GM21529 (cell line): ENCODE measurements at regions not wholly inside any gene's neighbourhood (a gene's known extent, or its start where the extent isn't known, plus 50 kb on each side); places are given as distances from the start of the nearest gene placed in this dataset.

Source experiments
- ATAC-seq: cut with Tn5 transposase; IDR thresholded peaks from one replicate; pipeline ENCODE4 v1.9.1; 2021; ENCODE audit not compliant: unreplicated experiment

DNA sequence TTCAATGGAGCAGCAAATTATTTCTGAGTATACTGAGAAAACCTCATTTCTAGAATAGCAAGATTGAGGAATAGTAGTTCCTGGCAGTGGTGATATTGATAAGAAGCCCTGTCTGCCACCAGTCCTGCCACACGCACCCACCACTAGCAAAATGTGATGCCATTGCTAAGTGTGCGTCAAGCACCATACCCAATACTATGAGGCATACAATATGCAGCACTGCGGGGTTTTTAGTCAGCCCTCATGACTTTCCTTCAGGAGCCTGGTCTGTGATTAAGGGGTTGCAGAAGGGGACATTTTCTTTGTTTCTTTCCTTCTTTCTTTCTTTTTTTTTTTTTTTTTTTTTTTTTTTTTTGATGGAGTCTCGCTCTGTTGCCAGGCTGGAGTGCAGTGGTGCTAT is 128.7 kb upstream of the USP38 start:
- no peak for ATAC-seq

DNA sequence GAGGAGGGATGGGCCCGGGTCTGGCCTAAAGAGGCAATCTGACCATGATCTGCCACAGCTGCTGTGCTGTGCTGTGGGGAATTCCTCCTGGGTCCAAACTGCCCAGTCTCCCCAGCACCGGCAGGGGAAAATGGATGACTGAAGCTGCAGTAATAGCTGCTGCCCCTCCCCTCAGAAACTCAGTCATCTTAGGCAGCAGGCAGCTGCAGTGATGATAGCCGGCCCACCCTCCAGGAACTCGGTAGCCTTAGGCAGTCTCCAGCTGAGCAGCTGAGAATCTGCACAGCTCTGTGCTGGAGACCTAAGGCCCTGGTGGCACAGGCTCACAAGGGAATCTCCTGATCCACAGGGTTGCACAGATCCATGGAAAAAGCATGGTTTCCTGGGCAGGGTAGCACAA is 113.4 kb upstream of the USP38 start:
- no peak for ATAC-seq

DNA sequence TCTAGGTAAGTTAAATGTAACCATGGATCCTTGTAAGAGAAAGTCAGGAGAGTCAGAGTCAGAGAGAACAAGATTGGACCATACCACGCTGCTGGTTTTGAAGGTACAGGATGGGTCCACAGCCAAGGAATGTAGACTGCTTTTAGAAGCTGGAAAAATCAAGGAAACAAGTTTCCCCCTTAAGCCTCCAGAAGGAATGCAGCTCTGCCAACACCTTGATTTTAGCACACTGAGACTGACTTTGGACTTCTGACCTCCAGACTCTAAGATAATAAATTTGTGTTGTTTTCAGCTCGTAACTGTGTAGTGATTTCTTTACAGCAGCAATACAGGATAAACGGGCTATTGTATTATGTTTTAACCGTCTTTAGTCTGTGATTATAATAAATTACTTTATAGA is 108.0 kb upstream of the USP38 start:
- no peak for ATAC-seq

DNA sequence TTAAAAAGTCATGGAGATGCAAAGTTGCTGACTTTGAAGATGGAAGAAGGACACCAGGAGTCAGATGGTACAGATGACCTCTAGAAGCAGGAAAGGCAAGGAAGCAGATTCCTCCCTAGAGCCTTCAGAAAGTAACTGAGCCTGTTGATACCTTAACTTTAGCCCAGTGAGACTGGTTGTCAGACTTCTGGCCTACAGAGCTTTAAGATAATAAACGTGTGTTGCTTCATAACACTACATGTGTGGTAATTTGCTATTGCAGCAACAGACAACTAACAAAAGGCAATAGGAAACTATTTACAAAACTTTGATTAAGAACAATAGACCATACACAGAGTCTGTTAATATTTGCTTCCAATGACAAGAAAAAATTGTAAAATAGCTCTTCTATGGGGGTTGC is 102.0 kb upstream of the USP38 start:
- no peak for ATAC-seq

DNA sequence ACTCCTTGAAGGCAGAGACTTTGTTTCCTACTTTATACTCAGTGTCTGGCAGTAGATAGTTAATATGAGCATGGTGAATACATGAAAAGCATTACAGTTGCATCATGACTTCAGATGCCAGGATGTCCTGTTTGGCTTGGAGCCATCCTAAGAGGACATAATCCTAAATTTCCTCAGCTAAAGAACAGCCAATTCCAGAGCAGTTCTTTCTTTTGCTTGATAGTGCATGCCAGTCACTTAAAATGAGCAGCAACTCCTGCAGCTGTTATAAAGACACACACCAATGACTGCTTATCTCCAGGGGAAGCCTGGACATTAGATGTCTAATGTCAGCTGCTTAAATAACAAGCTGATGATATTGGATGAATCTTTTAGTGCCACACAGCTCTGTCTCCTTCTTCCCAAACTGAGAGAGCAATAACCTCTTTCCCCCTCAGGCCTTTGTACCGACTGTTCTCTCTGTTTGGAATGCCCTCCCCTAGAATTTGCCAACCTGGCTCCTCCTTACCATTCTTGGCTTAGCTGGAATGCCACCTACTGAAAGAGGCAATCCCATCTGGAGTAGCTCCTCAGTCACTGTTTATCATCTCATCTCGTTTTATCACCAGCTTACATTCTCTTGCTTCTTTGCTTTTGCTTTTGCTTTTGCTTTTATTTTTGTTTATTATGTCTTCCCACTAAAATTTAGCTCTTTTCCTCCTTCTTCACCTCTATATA is 100.8 kb upstream of the USP38 start:
- ATAC-seq = no peak

DNA sequence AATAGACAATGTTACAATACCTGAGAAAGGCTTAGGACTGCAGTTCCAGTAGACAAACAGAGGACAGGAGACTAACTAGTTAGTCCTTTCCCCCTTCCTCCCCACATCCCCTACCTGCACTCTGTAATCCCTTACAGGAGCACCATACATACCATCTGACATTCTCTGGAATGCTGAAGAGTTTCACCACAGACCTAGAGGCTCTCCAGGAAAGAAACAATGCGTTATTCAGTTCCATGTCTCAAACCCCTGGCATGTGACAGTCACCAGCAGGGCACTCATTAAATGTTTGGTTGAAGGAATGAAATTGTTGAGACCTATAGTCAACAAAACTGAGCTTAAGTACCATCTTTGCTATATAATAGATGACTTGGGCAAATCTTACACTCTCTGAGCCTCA is 100.2 kb upstream of the USP38 start:
- ATAC-seq = no peak

DNA sequence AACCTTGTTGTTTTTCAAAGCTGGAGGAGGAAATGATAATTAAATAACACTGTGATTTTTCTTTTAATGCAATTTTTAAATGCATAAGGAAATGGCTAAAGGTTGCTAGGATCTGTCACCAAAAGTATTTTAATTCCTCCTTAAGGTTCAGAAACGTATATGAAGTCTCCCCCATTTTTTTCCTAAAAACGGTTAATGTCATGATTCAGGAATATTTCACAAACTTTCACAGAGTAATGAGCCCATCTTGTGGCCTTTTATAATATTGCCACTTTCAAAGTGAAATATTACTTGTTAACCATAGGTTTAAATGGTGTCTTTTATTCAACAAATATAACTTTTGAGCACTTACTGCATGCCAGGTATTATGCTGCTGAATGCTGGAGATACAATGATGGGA is 99.5 kb upstream of the USP38 start:
- ATAC-seq = no peak

DNA sequence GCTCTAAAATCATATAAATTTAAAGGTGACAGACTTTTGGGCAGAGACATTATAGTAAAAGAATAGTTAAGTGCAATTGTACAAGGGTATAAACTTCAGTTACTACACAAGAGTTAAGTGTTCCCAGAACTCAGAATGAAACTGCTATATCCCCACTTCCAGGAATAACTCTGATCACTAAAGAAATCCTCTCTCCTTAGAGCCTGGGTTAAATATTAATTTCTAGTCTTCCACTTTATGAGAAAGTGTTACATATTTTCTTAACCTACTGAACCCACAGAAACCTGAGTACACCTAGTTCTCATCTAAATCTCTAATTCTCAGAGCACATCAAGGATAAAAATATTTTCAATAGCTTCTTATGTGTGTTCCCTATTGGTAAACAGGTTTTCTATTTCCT is 99.1 kb upstream of the USP38 start:
- ATAC-seq = no peak

DNA sequence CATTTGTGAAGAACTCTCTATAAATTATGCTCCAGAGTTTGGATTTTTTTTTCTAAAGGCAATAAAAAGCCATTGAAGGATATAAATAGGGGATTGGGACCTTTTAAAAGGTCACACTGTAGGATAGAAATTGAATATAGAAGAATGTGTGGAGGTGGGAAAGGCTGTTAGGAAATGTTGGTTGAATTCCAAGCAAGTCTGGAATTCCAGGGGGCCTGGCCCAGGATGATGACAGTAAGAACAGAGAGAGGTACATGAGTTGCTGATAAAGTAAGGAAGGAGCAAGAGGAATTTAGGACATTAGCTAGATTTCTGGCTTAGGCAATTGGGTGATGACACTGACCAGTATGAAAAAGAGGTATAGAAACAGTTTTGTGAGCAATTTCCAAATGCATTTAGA is 95.4 kb upstream of the USP38 start:
- no peak for ATAC-seq

DNA sequence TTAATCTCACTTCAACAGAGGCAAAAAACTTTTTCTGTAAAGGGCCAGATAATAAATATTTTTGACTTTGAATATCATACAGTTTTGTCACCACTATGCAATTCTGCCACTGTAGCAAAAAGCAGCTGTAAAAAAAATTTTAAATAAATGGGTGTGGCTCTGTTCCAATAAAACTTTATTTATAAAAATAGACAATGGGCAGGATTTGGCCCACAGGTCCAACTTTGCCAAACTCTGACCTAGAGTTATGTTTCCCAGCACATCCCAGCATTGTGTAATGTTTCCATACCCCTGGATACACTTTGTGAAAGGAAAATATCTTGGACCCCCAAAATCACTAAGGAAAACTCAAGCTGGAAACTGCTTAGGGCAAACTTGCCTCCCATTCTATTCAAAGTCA is 94.9 kb upstream of the USP38 start:
- no peak for ATAC-seq

DNA sequence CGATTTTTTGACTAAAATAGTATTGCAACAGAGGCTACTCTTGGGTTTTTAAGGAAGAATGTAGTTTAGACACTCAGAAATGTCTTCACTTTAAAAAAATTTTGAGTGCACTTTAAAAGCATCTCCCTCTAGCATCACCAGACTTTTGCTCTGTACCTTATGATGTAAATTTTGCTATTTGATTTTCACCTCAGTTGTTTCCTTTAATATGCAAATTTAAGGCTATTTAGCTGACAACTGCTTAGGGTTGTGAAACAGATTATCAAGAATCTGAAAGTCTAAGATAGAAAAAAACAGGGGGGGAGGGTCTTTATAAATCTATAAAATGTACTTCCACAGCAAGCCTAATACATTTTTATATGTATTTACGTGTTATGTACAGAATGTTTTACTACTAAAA is 92.9 kb upstream of the USP38 start:
- no peak for ATAC-seq

DNA sequence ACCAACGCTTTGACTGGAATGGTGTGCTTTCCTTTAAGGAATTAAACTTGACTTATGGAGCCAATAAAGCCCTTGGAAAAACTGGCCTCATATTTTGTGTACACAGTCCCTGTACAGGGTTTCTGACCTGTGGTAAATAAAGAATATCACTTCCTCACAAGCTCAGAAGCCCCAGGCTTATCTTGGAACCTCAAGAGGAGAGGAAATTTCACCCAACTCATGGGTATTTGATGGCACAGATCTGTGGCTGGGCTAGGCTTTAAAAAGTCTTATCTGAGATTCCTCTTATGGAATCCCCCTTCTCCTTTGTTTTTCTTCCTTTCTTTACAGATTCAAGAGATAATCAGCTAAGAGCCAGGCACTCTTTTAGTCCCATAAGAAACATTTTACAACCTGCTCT is 89.3 kb upstream of the USP38 start:
- no peak for ATAC-seq

DNA sequence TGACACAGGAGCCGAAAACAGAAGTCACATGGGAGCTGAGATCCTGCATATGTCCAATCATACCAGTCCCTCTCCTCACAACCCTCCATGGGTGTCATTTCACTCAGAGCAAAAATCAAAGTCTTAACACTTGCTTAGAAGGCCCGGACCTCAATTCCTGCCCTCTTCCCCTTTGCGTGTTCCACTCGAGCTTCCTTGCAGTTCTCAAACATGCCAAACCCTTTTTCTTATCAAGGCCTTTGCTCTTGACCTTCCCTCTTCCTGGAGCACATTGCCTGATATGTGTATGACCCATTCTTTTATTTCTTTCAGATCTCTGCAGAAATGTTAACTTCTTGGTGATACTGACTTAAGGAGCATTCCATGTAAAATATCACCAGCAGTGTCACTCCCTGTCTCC is 87.0 kb upstream of the USP38 start:
- no peak for ATAC-seq

DNA sequence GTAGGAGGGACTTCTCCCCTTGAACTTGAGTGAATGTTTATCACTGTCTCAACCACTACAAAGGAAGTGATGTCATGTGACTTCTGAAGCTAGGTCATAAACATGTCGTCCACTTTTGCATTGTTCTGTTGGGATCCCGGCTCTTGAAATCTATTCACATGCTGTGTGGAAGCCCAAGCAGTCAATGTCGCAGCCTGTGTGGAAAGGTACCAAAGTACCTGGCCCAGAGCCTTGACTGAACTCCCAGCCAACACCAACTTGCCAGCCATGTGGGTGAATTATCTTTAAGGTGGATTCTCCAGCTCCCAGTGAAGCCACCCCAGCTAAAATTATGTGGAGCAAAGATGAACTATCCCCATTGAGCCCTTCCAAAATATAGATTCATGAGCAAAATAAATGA is 85.0 kb upstream of the USP38 start:
- ATAC-seq = no peak

DNA sequence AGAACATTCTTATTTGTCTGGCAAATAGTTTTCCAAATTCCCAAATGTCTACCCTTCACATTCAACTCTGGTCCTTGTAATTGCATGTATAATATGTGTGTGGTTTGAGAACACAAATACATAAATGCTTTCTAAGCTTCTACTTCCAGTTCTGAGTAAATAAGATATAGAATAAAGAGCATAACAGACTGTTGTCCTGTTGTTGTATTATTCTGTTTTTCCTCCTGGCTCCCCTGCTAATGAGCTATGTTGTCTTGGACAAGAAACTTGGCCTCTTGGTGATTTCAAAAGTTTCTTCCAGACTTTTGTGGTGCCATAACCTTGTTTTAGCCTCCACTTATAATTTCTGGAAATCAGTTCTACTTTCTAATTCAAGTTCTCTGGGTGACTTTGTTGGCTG is 75.3 kb upstream of the USP38 start:
- ATAC-seq = no peak

DNA sequence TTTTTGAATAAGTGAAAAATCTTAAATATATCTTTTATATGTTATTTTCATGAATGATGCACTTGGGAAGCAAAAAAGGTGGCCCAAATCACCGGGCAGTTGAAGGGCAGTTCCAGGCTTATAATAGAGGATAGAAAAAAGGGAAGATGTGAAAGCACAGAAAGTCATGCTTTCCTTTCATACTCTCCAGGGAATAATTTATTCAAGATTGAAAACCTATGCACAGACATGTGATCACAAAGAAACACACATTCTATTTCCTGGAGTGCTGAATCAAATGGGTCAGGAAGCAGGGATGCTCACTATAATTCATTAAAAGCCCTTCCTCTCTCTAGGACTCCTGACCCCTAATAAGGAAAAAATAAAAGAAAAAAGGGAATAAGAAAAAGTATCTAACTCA is 66.1 kb upstream of the USP38 start:
- ATAC-seq = no peak

DNA sequence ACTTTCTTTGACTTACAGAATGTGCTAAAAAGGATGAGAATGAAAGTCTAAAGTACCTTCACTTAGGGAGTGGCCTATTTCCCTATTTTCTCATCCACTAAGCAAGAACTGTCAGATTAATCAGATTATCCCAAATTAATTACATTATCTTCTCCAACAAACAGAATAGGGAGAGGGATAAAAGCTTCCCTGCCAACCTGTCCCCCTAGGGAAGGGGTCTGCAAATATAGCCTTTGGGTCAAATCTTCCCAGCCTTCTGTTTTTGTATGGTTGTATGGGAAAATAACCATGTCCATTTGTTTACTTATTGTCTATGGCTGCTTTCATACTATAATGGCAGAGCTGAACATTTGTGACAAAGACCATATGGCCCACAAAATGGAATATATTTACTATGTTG is 57.1 kb upstream of the USP38 start:
- no peak for ATAC-seq

DNA sequence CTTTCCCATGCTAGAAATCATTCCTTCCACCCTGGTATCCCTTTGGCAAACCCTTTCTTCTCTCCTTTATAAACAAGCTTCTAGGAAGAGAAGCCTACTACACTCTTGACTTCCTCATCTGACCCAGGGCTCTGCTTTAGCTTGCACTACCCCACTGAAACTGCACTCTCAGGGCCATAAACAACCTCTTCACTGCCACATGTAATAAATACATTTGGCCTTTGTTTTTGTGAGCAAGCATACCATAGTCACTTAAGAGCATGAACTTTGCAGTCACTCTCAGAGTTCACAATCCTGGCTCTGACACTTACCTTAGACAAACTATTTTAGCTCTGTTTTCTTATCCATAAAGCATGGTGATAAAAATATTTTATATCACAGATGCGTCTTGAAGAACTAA is 50.7 kb upstream of the USP38 start:
- no peak for ATAC-seq
